Activated T-cell treated with anti-CD3 and anti-CD28 coated beads, Interleukin-2, amount 50 U/mL, for 4 hours (primary cell): ENCODE measurements at regions not wholly inside any gene's neighbourhood (a gene's known extent, or its start where the extent isn't known, plus 50 kb on each side); places are given as distances from the start of the nearest gene placed in this dataset.
"Not testable (repeated sequence)": the region's sequence is repeated elsewhere in the genome, so short reads cannot be mapped to it uniquely, and the experiment has no call there.

Experiments
- ATAC-seq, 2 donors: fragments of 200-7000 bp; cut with Tn5 transposase; one replicate each; pipeline ENCODE4 v1.10.0; 2021
- DNase-seq: peaks from one replicate; pipeline ENCODE4 v3.0.0-alpha.2; 2020
- H3K27me3 Mint-ChIP-seq: one replicate; pipeline ENCODE4 v1.8.0; 2021; ENCODE audit warnings: low read depth, mixed read lengths
- H3K36me3 Mint-ChIP-seq: one replicate; pipeline ENCODE4 v1.8.0; 2022; ENCODE audit warnings: mixed read lengths; ENCODE audit not compliant: insufficient read depth
- H3K4me1 Mint-ChIP-seq: one replicate; pipeline ENCODE4 v1.8.0; 2021; ENCODE audit warnings: low read depth, mixed read lengths
- H3K4me3 Mint-ChIP-seq: one replicate; pipeline ENCODE4 v1.8.0; 2021; ENCODE audit warnings: mild to moderate bottlenecking, moderate library complexity, mixed read lengths
- H3K9me3 Mint-ChIP-seq: one replicate; pipeline ENCODE4 v1.8.0; 2021; ENCODE audit warnings: mixed read lengths

GRCh38 chr21:5121399-5121798, 5400.0 kb upstream of the TPTE start:
- not testable (repeated sequence) for H3K27me3 Mint-ChIP-seq, DNase-seq, H3K4me3 Mint-ChIP-seq, H3K4me1 Mint-ChIP-seq, H3K9me3 Mint-ChIP-seq, H3K36me3 Mint-ChIP-seq, ATAC-seq

GRCh38 chr21:5121849-5122248, 5399.5 kb upstream of the TPTE start:
- H3K9me3 Mint-ChIP-seq, H3K4me3 Mint-ChIP-seq, DNase-seq, H3K27me3 Mint-ChIP-seq, H3K4me1 Mint-ChIP-seq, H3K36me3 Mint-ChIP-seq: not testable (repeated sequence)
- ATAC-seq, result peak in 1 of 2 donors; percentile 30

- H3K27me3 Mint-ChIP-seq, H3K4me3 Mint-ChIP-seq, H3K4me1 Mint-ChIP-seq, H3K36me3 Mint-ChIP-seq, H3K9me3 Mint-ChIP-seq: not testable (repeated sequence)
- ATAC-seq (peak; percentile 33 to 39), DNase-seq (peak; percentile 62)
Measured at GRCh38 chr21:5123655-5124054, 5397.7 kb upstream of the TPTE start.

- peak overlapping the region; percentile 71 for H3K4me3 Mint-ChIP-seq
- H3K9me3 Mint-ChIP-seq, H3K36me3 Mint-ChIP-seq: not testable (repeated sequence)
Measured at GRCh38 chr21:5128261-5128660, 5393.1 kb upstream of the TPTE start.

GRCh38 chr21:5133824-5134223, 5387.6 kb upstream of the TPTE start:
- not testable (repeated sequence) for DNase-seq, H3K4me1 Mint-ChIP-seq

More at GRCh38 chr21:5128261-5128660, 5393.1 kb upstream of the TPTE start:
- H3K4me1 Mint-ChIP-seq, H3K27me3 Mint-ChIP-seq: not testable (repeated sequence)
- DNase-seq (peak; percentile 97), ATAC-seq (peak; percentile 88 to 96)

GRCh38 chr21:5136406-5136805, 5385.0 kb upstream of the TPTE start:
- H3K36me3 Mint-ChIP-seq, H3K9me3 Mint-ChIP-seq, H3K4me1 Mint-ChIP-seq, H3K4me3 Mint-ChIP-seq, ATAC-seq, H3K27me3 Mint-ChIP-seq, DNase-seq: not testable (repeated sequence)

More at GRCh38 chr21:5133824-5134223, 5387.6 kb upstream of the TPTE start:
- not testable (repeated sequence) for H3K9me3 Mint-ChIP-seq, H3K27me3 Mint-ChIP-seq, H3K4me3 Mint-ChIP-seq, H3K36me3 Mint-ChIP-seq, ATAC-seq

GRCh38 chr21:5137006-5137405, 5384.4 kb upstream of the TPTE start:
- not testable (repeated sequence) for ATAC-seq, H3K27me3 Mint-ChIP-seq, DNase-seq, H3K4me1 Mint-ChIP-seq, H3K36me3 Mint-ChIP-seq, H3K4me3 Mint-ChIP-seq, H3K9me3 Mint-ChIP-seq

GRCh38 chr21:5138687-5139086, 5382.7 kb upstream of the TPTE start:
- not testable (repeated sequence) for DNase-seq, ATAC-seq, H3K4me1 Mint-ChIP-seq, H3K27me3 Mint-ChIP-seq, H3K9me3 Mint-ChIP-seq, H3K36me3 Mint-ChIP-seq, H3K4me3 Mint-ChIP-seq

GRCh38 chr21:5139528-5139927, 5381.9 kb upstream of the TPTE start:
- not testable (repeated sequence) for H3K36me3 Mint-ChIP-seq, H3K4me1 Mint-ChIP-seq, DNase-seq, H3K4me3 Mint-ChIP-seq, ATAC-seq, H3K27me3 Mint-ChIP-seq, H3K9me3 Mint-ChIP-seq

GRCh38 chr21:5143011-5143410, 5378.4 kb upstream of the TPTE start:
- not testable (repeated sequence) for H3K27me3 Mint-ChIP-seq

GRCh38 chr21:5144731-5145130, 5376.7 kb upstream of the TPTE start:
- not testable (repeated sequence) for H3K9me3 Mint-ChIP-seq

More at GRCh38 chr21:5143011-5143410, 5378.4 kb upstream of the TPTE start:
- not testable (repeated sequence) for ATAC-seq, H3K4me1 Mint-ChIP-seq, H3K4me3 Mint-ChIP-seq, DNase-seq, H3K36me3 Mint-ChIP-seq, H3K9me3 Mint-ChIP-seq

GRCh38 chr21:5147685-5148084, 5373.7 kb upstream of the TPTE start:
- not testable (repeated sequence) for H3K9me3 Mint-ChIP-seq, H3K4me3 Mint-ChIP-seq, H3K36me3 Mint-ChIP-seq, H3K27me3 Mint-ChIP-seq, DNase-seq, H3K4me1 Mint-ChIP-seq
- ATAC-seq, result peak in 1 of 2 donors; percentile 58

More at GRCh38 chr21:5144731-5145130, 5376.7 kb upstream of the TPTE start:
- H3K4me3 Mint-ChIP-seq, H3K27me3 Mint-ChIP-seq, H3K4me1 Mint-ChIP-seq, H3K36me3 Mint-ChIP-seq, DNase-seq, ATAC-seq: not testable (repeated sequence)

- H3K36me3 Mint-ChIP-seq, DNase-seq, H3K4me3 Mint-ChIP-seq, H3K9me3 Mint-ChIP-seq, H3K27me3 Mint-ChIP-seq, ATAC-seq, H3K4me1 Mint-ChIP-seq: not testable (repeated sequence)
Measured at GRCh38 chr21:5149222-5149621, 5372.2 kb upstream of the TPTE start.

- not testable (repeated sequence) for DNase-seq, H3K27me3 Mint-ChIP-seq, H3K4me3 Mint-ChIP-seq, H3K36me3 Mint-ChIP-seq, H3K4me1 Mint-ChIP-seq, H3K9me3 Mint-ChIP-seq
- ATAC-seq, result peak; percentile 43 to 49
Measured at GRCh38 chr21:5153842-5154640, 5367.3 kb upstream of the TPTE start.

- DNase-seq, result peak; percentile 77
- not testable (repeated sequence) for H3K9me3 Mint-ChIP-seq
Measured at GRCh38 chr21:5154641-5154982, 5366.8 kb upstream of the TPTE start.

More at GRCh38 chr21:5154641-5154982, 5366.8 kb upstream of the TPTE start:
- not testable (repeated sequence) for H3K36me3 Mint-ChIP-seq, H3K4me3 Mint-ChIP-seq, H3K27me3 Mint-ChIP-seq, H3K4me1 Mint-ChIP-seq
- ATAC-seq, result peak; percentile 98 to 100
